IMR-90 (cell line): ENCODE measurements at regions not wholly inside any gene's neighbourhood (a gene's known extent, or its start where the extent isn't known, plus 50 kb on each side); places are given as distances from the start of the nearest gene placed in this dataset.

ENCODE experiments used
- ATAC-seq: fragments of 200-7000 bp; cut with Tn5 transposase; 2 replicates; pipeline ENCODE4 v1.9.1; 2020; ENCODE audit warnings: low read depth, mild to moderate bottlenecking, moderate library complexity
- BruUV-seq: library from RNA; stranded (reverse); fragments of 400-500 nt; replicated peaks from 2 replicates; lab custom pipeline; 2021; lab: Mats Ljungman, UMichigan
- CTCF ChIA-PET: fragments of 300-600 bp; formaldehyde crosslinking; extraction: SDS; loops from one replicate; lab custom pipeline; 2021; ENCODE audit warnings: antibody characterized with exemption; lab: Yijun Ruan, JAX
- POLR2A ChIA-PET: fragments of 300-600 bp; sonication (Branson Sonifier 250); formaldehyde crosslinking; loops from one replicate; lab custom pipeline; 2022; ENCODE audit warnings: antibody characterized with exemption; ENCODE audit not compliant: unreplicated experiment; lab: Charles Lee
- DNase-seq: peaks from one replicate; pipeline ENCODE4 v3.0.0; 2013
- H2AFZ ChIP-seq: replicated peaks from 2 replicates; pipeline ENCODE3; 2013; ENCODE audit warnings: low read length, mild to moderate bottlenecking; ENCODE audit not compliant: poor library complexity
- H2AK5ac ChIP-seq: 2 replicates; pipeline ENCODE4 v1.6.1; 2013; ENCODE audit warnings: low read depth, low read length, inconsistent platforms
- H2AK9ac ChIP-seq: replicated peaks from 2 replicates; pipeline ENCODE3; 2013; ENCODE audit warnings: mild to moderate bottlenecking, low read depth, low read length, moderate library complexity; ENCODE audit not compliant: poor library complexity
- H2BK120ac ChIP-seq: 2 replicates; pipeline ENCODE4 v1.6.1; 2013; ENCODE audit warnings: low read depth, low read length, inconsistent platforms
- H2BK15ac ChIP-seq: 3 replicates; pipeline ENCODE4 v1.6.1; 2013; ENCODE audit warnings: low read depth, low read length, inconsistent platforms
- H2BK20ac ChIP-seq: 2 replicates; pipeline ENCODE4 v1.6.1; 2013; ENCODE audit warnings: low read depth, mild to moderate bottlenecking, inconsistent platforms, low read length, moderate library complexity
- H2BK5ac ChIP-seq: 2 replicates; pipeline ENCODE4 v1.6.1; 2013; ENCODE audit warnings: mild to moderate bottlenecking, low read depth, low read length, inconsistent platforms; ENCODE audit not compliant: poor library complexity, severe bottlenecking
- H3K14ac ChIP-seq: replicated peaks from 2 replicates; pipeline ENCODE4 v1.6.1; 2013; ENCODE audit warnings: low read depth, low read length, inconsistent platforms
- H3K18ac ChIP-seq: 2 replicates; pipeline ENCODE4 v1.6.1; 2013; ENCODE audit warnings: low read depth, low read length, control low read depth
- H3K23ac ChIP-seq: 2 replicates; pipeline ENCODE4 v1.6.1; 2013; ENCODE audit warnings: low read depth, low read length, inconsistent platforms
- H3K27ac ChIP-seq: 2 replicates; pipeline ENCODE4 v1.5.1; 2013; ENCODE audit warnings: mild to moderate bottlenecking, control low read depth, low read length; ENCODE audit not compliant: insufficient read depth
- H3K27me3 ChIP-seq: 2 replicates; pipeline ENCODE4 v1.6.1; 2013; ENCODE audit warnings: low read length; ENCODE audit not compliant: control insufficient read depth, insufficient read depth
- H3K36me3 ChIP-seq: 2 replicates; pipeline ENCODE4 v1.6.1; 2013; ENCODE audit warnings: low read length, mixed read lengths; ENCODE audit not compliant: control insufficient read depth, insufficient read depth
- H3K4ac ChIP-seq: 2 replicates; pipeline ENCODE4 v1.6.1; 2013; ENCODE audit warnings: low read depth, low read length, inconsistent platforms
- H3K4me1 ChIP-seq: 2 replicates; pipeline ENCODE4 v1.6.1; 2013; ENCODE audit warnings: low read length, mixed read lengths; ENCODE audit not compliant: control insufficient read depth, insufficient read depth
- H3K4me2 ChIP-seq: 2 replicates; pipeline ENCODE4 v1.6.1; 2013; ENCODE audit warnings: low read depth, mild to moderate bottlenecking, control low read depth, low read length, moderate library complexity
- H3K4me3 ChIP-seq: 2 replicates; pipeline ENCODE4 v1.5.1; 2013; ENCODE audit warnings: low read depth, mild to moderate bottlenecking, control low read depth, low read length, moderate library complexity; ENCODE audit not compliant: insufficient read depth
- H3K56ac ChIP-seq: 2 replicates; pipeline ENCODE4 v1.6.1; 2013; ENCODE audit warnings: low read length, inconsistent platforms; ENCODE audit not compliant: insufficient read depth; ENCODE audit errors: extremely low read depth
- H3K79me1 ChIP-seq, 2 experiments: 2 replicates each; pipeline ENCODE4 v1.6.1; 2013; ENCODE audit warnings: low read length in 2 of 2, inconsistent platforms in 1 of 2, low read depth in 1 of 2
- H3K9ac ChIP-seq: 2 replicates; pipeline ENCODE4 v1.6.1; 2013; ENCODE audit warnings: low read depth, low read length, control low read depth
- H3K9me1 ChIP-seq: 2 replicates; pipeline ENCODE4 v1.6.1; 2013; ENCODE audit warnings: low read length, inconsistent platforms; ENCODE audit not compliant: insufficient read depth
- H3K9me3 ChIP-seq: 2 replicates; pipeline ENCODE4 v1.6.1; 2013; ENCODE audit warnings: low read length; ENCODE audit not compliant: control insufficient read depth, insufficient read depth
- H4K20me1 ChIP-seq: 2 replicates; pipeline ENCODE4 v1.6.1; 2013; ENCODE audit warnings: low read length, inconsistent platforms; ENCODE audit not compliant: insufficient read depth
- H4K5ac ChIP-seq: 2 replicates; pipeline ENCODE4 v1.6.1; 2013; ENCODE audit warnings: mild to moderate bottlenecking, low read depth, low read length, control low read depth
- H4K8ac ChIP-seq, 2 experiments: 2 replicates each; pipeline ENCODE4 v1.6.1; 2013; ENCODE audit warnings: low read depth in 2 of 2, low read length in 2 of 2, control low read depth in 1 of 2, inconsistent platforms in 1 of 2
- H4K91ac ChIP-seq: 2 replicates; pipeline ENCODE4 v1.6.1; 2013; ENCODE audit warnings: low read depth, low read length, inconsistent platforms; ENCODE audit not compliant: insufficient read depth
- BHLHE40 ChIP-seq: fragments of 150-350 bp; IDR thresholded peaks from 2 replicates; pipeline ENCODE4 v1.6.1; 2016; ENCODE audit warnings: mild to moderate bottlenecking, low read depth, low read length
- CEBPB ChIP-seq: IDR thresholded peaks from 2 replicates; pipeline ENCODE4 v1.6.1; 2012; ENCODE audit warnings: low read depth, low read length, improper control_type of control experiment
- CHD1 ChIP-seq: IDR thresholded peaks from 2 replicates; pipeline ENCODE4 v1.6.1; 2012; ENCODE audit warnings: low read depth, low read length, improper control_type of control experiment
- FOS ChIP-seq: fragments of 150-350 bp; IDR thresholded peaks from 2 replicates; pipeline ENCODE4 v1.6.1; 2016; ENCODE audit warnings: low read depth, low read length
- MAFK ChIP-seq: IDR thresholded peaks from 2 replicates; pipeline ENCODE4 v1.6.1; 2012; ENCODE audit warnings: low read depth, low read length, improper control_type of control experiment
- MAZ ChIP-seq: IDR thresholded peaks from 2 replicates; pipeline ENCODE4 v1.6.1; 2012; ENCODE audit warnings: low read depth, mild to moderate bottlenecking, low read length, improper control_type of control experiment, moderate library complexity, borderline replicate concordance
- MXI1 ChIP-seq: IDR thresholded peaks from 2 replicates; pipeline ENCODE4 v1.6.1; 2012; ENCODE audit warnings: low read depth, mild to moderate bottlenecking, low read length, moderate library complexity, borderline replicate concordance
- NFE2L2 ChIP-seq: fragments of 150-350 bp; IDR thresholded peaks from 2 replicates; pipeline ENCODE4 v1.6.1; 2016; ENCODE audit warnings: low read depth, mild to moderate bottlenecking, low read length
- POLR2A ChIP-seq: IDR thresholded peaks from 2 replicates; pipeline ENCODE4 v1.6.1; 2012; ENCODE audit warnings: mild to moderate bottlenecking, low read depth, low read length
- RAD21 ChIP-seq: IDR thresholded peaks from 2 replicates; pipeline ENCODE4 v1.6.1; 2012; ENCODE audit warnings: low read length, improper control_type of control experiment
- RCOR1 ChIP-seq: IDR thresholded peaks from 2 replicates; pipeline ENCODE4 v1.6.1; 2012; ENCODE audit warnings: mild to moderate bottlenecking, low read length, improper control_type of control experiment; ENCODE audit not compliant: insufficient replicate concordance
- SMC3 ChIP-seq: fragments of 150-350 bp; IDR thresholded peaks from 2 replicates; pipeline ENCODE4 v1.6.1; 2016; ENCODE audit warnings: low read depth, mild to moderate bottlenecking, antibody characterized with exemption, low read length, moderate library complexity
- WGBS, 2 experiments: methylation state at CpG; one replicate each; pipeline versions ENCODE4 v1.1.5 to v1.1.7; 2013; ENCODE audit warnings: missing lambda C conversion rate in 2 of 2; ENCODE audit not compliant: insufficient read length in 1 of 2; ENCODE audit errors: extremely low coverage in 2 of 2; 5-methylcytosine and 5-hydroxymethylcytosine counted together
- dilution Hi-C: fragments of 300-500 bp; cut with HindIII; formaldehyde crosslinking; loops from one replicate; pipeline ENCODE4 v1.14.3; 2018; ENCODE audit warnings: low sequenced_read_pairs; ENCODE audit not compliant: unreplicated experiment
- in situ Hi-C: fragments of 300-500 bp; cut with MboI; formaldehyde crosslinking; loops from 3 replicates; pipeline ENCODE4 v1.14.3; 2019; ENCODE audit warnings: low sequenced_read_pairs, inconsistent platforms, mixed read lengths
- intact Hi-C: fragments of 100-400 bp; cut with micrococcal nuclease; formaldehyde crosslinking; loops from 2 replicates; pipeline ENCODE4 v1.10.0; 2022
- TF ChIP-seq, protein P1 (sequence below): fragments of 150-350 bp; IDR thresholded peaks from 2 replicates; pipeline ENCODE4 v1.6.1; 2017; ENCODE audit warnings: mild to moderate bottlenecking, antibody characterized with exemption, low read length, low read depth
- TF ChIP-seq, protein P2 (sequence below): conservative IDR thresholded peaks from 2 replicates; pipeline ENCODE4 v1.5.1; 2012; ENCODE audit warnings: mild to moderate bottlenecking, low read depth, low read length, improper control_type of control experiment
- TF ChIP-seq, protein P3 (sequence below): fragments of 150-350 bp; IDR thresholded peaks from 2 replicates; pipeline ENCODE4 v1.6.1; 2016; ENCODE audit warnings: low read depth, mild to moderate bottlenecking, low read length, moderate library complexity, borderline replicate concordance

DNA sequence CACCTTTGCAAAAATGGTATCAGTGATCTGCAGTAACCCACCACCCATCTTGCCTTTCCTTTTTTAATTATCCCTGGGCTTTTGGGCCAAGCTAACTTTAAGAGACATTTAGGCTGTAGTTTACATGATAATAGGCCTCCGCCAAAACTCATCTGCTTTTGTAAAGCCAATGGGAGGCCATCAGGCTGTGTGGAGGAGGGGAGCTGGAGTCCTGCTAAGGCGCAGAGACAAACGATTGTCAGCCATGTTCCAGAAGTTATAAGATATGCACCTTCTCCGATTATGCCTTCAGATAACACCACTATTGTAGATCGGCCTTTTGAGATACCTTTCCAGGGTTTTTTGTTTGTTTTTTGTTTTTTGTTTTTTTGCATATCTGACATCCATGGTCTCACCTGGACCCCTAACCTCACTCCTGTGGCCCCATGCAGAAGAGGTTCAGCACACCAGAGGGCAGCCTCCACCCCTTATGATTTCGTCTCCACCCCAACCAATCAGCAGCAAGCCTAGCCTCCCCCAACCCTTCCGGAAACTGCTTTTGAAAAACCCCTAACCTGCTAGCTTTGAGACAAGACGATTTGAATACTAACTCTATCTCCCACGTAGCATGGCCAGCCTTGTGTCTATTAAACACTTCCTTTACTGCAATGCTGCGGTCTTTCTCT is 113.9 kb upstream of the UBL3 start:
- 77% methylated on average over 6 of the region's 10 CpGs; no CpG with 5 or more reads in 1 of the 2 experiments for WGBS, 2 experiments
- BruUV-seq = no TSS peak
- no peak overlapping the region for H2BK15ac ChIP-seq

More for the DNA sequence above, 113.9 kb upstream of the UBL3 start:
- ChIA-PET CTCF (no interaction called here), POLR2A (no interaction called here)
- no peak overlapping the region for H3K14ac ChIP-seq
- no peak overlapping the region for H2BK120ac ChIP-seq
- H3K4ac ChIP-seq = no peak overlapping the region
- H4K20me1 ChIP-seq = no peaks in the 10 kb centered on the region
- no peak overlapping the region for H2BK5ac ChIP-seq
- H2AFZ ChIP-seq = no peak overlapping the region
- DNase-seq (no peak), ATAC-seq (no peak)
- H3K4me2 ChIP-seq = no peak overlapping the region
- no peak overlapping the region for H3K23ac ChIP-seq
- H3K9me1 ChIP-seq = no peaks in the 10 kb centered on the region
- H4K8ac ChIP-seq = no peak overlapping the region
- H3K18ac ChIP-seq = no peak overlapping the region
- H3K9me3 ChIP-seq = no peaks in the 10 kb centered on the region; the same call in 1 of the 2 replicates
- H3K9ac ChIP-seq = no peak overlapping the region
- no peak overlapping the region for H2AK9ac ChIP-seq
- intact Hi-C loops = no loop called here
- peaks cover 12% of the 10 kb centered on the region for H3K27me3 ChIP-seq
- no peaks in the 10 kb centered on the region for H3K36me3 ChIP-seq
- no peak overlapping the region for H2AK5ac ChIP-seq
- H3K27ac ChIP-seq = no peak overlapping the region
- no peak overlapping the region for H3K56ac ChIP-seq
- H4K91ac ChIP-seq = no peak overlapping the region
- no peak overlapping the region for H2BK20ac ChIP-seq
- dilution Hi-C loops = no loop called here
- H4K5ac ChIP-seq = no peak overlapping the region
- TF ChIP-seq, protein P1, sequence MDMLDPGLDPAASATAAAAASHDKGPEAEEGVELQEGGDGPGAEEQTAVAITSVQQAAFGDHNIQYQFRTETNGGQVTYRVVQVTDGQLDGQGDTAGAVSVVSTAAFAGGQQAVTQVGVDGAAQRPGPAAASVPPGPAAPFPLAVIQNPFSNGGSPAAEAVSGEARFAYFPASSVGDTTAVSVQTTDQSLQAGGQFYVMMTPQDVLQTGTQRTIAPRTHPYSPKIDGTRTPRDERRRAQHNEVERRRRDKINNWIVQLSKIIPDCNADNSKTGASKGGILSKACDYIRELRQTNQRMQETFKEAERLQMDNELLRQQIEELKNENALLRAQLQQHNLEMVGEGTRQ = no peak
- no peak for TF ChIP-seq MXI1
- no peak for TF ChIP-seq RAD21
- no peak for TF ChIP-seq RCOR1
- no peak for TF ChIP-seq SMC3
- no peak for TF ChIP-seq CHD1
- no peak for TF ChIP-seq MAZ
- no peak for TF ChIP-seq FOS
- TF ChIP-seq, protein P2, sequence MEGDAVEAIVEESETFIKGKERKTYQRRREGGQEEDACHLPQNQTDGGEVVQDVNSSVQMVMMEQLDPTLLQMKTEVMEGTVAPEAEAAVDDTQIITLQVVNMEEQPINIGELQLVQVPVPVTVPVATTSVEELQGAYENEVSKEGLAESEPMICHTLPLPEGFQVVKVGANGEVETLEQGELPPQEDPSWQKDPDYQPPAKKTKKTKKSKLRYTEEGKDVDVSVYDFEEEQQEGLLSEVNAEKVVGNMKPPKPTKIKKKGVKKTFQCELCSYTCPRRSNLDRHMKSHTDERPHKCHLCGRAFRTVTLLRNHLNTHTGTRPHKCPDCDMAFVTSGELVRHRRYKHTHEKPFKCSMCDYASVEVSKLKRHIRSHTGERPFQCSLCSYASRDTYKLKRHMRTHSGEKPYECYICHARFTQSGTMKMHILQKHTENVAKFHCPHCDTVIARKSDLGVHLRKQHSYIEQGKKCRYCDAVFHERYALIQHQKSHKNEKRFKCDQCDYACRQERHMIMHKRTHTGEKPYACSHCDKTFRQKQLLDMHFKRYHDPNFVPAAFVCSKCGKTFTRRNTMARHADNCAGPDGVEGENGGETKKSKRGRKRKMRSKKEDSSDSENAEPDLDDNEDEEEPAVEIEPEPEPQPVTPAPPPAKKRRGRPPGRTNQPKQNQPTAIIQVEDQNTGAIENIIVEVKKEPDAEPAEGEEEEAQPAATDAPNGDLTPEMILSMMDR = no peak
- TF ChIP-seq CEBPB = no peak
- no peak for TF ChIP-seq NFE2L2
- no peak for TF ChIP-seq MAFK
- no peak for TF ChIP-seq BHLHE40
- TF ChIP-seq, protein P3, sequence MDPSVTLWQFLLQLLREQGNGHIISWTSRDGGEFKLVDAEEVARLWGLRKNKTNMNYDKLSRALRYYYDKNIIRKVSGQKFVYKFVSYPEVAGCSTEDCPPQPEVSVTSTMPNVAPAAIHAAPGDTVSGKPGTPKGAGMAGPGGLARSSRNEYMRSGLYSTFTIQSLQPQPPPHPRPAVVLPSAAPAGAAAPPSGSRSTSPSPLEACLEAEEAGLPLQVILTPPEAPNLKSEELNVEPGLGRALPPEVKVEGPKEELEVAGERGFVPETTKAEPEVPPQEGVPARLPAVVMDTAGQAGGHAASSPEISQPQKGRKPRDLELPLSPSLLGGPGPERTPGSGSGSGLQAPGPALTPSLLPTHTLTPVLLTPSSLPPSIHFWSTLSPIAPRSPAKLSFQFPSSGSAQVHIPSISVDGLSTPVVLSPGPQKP = no peak
- no peak for TF ChIP-seq POLR2A
- H3K4me1 ChIP-seq = no peaks in the 10 kb centered on the region
- no peak overlapping the region for H3K4me3 ChIP-seq
- H3K79me1 ChIP-seq = no peaks in the 10 kb centered on the region
- in situ Hi-C loops = no loop called here
